ENCODE measurements at regions not wholly inside any gene's neighbourhood (a gene's known extent, or its start where the extent isn't known, plus 50 kb on each side); places are given as distances from the start of the nearest gene placed in this dataset.
A peak's percentile ranks its signal among the peaks of the same experiment; 100 is the strongest.

DNA sequence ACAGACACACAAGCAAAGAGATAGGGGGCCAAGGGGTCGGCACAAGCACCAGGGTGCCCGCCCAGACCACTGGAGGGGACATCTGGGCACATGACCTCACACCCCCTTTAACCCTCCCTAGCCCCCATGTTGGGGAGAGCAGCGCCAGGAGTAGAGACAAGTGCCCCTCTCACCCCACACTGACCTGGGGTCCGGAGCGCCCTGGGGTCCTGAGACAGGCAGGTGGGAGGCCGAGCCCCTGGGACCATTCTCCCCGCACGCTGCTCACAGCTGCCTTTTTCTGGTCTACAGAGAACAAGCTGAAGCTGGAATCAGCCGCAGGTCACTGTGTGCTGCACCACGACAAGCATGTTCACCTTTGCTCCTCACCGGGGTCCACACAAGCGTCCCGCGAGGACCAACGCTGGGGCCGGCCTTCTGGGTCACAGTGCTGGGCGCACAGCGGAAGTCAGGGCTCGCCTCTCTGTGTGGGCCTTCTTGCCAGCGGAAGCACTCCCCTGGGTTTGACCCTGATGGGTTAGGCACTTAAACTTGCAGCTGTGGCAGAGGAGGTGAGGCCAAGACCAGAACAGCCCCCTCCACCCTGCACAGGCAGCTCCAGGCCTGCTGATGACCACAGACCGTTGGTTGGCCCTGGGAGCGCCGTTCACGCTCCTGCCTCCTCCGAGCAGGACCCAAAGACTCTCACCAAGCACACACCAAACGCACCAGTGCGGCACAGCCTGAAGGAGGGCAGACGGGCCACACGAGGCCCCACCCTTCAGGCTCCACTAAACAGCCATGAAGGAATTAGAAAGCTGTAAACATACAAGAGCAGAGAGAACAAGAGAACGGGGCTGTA, 275.3 kb downstream of the EIPR1 start:
- no peak for DNase-seq
- in situ Hi-C loops (cut with MboI; ENCODE audit: low pct_unique_long_range_greater_than_20kb, low sequenced_read_pairs), result no loop called here

DNA sequence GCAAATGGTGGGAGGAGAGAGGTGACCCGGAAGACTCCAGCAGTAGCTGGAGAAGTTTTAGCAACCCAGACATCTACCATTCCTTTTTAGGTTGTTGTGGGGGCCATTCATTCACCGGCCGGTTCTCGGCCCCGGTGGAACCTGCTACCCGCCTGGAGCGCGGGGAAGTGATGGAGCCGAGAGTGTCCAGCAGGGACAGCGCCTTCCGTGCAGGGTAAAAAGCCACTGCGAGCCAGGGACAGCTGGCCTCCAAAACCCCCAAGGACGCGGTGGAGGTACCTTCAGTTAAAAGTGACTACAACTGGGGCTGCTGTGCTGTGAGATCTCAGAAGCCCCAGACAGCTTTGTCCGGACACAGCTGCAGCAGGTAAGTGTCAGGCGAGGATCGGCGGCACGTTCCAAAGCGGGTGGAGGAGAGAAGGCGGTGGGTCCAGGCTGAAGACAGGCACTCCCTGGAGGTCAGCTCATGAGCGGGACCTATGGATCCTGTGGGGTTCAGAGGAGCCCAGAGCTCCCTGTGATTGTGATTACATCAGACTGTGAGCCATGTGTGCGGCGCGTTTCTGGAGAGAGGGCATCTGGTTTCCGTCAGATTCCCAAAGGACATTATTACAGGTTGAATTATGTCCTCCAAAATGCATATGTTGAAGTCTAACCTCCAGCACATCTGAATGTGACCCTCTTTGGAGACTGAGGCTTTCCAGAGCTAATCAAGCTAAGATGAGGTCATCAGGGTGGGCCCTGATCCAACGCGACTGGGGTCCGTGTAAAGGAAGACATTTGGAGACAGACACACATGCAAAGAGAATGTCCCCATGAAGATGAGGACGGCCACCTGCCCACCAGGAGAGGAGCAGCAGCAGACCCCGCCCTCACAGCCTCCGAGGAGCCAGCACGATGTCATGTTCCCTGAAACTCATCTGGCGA, 276.3 kb downstream of the EIPR1 start:
- DNase-seq, result no peak
- in situ Hi-C loops (cut with MboI; ENCODE audit: low pct_unique_long_range_greater_than_20kb, low sequenced_read_pairs), result no loop called here

DNA sequence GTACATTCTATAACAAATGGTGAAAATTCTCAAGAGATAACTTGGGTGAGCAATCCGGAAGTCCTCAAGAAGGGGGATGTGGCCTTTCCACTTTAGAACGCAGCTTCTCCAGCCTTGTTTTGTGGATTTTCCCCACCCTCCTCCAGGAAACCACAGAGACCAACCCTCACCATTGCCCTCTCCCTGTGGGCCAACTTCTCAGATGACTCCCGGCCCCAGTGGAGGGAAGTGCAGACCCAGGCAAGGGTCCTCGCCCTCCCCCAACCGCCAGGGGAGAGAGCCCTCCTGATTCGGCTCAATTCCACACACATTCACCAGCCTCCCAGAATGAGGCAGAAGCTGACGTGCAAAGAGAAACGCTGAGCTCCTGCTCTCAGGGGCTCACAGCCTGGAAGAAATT, 277.2 kb downstream of the EIPR1 start:
- DNase-seq, result peak; percentile 16
- in situ Hi-C loops (cut with MboI; ENCODE audit: low pct_unique_long_range_greater_than_20kb, low sequenced_read_pairs), result no loop called here

GRCh38 chr2:3099860-3100234, 277.8 kb downstream of the EIPR1 start:
- DNase-seq, result no peak
- in situ Hi-C loops (cut with MboI; ENCODE audit: low pct_unique_long_range_greater_than_20kb, low sequenced_read_pairs), result no loop called here

DNA sequence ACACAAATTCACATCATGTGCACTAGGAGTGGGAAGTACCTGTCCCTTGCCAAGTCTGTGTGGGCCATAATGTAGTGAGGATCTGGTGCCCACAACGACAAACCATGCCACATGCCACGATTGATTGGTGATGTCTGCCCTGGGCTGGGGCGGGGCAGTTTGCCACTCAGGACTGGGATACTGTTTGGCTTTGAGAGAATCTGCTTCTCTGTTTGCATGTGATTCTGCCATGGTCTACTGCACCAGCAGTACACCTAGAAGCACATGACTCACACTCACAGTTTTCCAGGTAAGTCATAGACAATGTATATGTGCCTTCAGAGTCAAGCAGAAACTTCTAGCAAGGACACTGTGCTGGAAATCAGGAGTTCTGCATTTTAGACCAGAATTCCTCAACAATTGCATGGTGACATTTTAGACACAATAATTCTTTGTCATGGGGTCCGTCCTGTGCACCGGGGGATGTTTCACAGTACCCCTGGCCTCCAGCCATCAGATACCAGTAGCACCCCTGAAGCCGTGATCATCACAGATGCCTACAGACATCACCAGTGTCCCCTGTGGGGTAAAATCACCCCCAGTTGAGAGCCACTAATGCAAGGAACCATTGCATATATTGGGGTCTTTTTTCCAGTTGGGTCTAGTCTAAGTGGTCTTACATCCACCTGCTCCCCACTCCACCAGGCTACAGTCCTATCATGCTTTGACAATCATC, 278.3 kb downstream of the EIPR1 start:
- in situ Hi-C loops (cut with MboI; ENCODE audit: low pct_unique_long_range_greater_than_20kb, low sequenced_read_pairs), result no loop called here
- no peak for DNase-seq

- DNase-seq, result no peak
- in situ Hi-C loops (cut with MboI; ENCODE audit: low pct_unique_long_range_greater_than_20kb, low sequenced_read_pairs), result no loop called here
These were observed 279.4 kb downstream of the EIPR1 start for GRCh38 chr2:3098231-3098630.

DNA sequence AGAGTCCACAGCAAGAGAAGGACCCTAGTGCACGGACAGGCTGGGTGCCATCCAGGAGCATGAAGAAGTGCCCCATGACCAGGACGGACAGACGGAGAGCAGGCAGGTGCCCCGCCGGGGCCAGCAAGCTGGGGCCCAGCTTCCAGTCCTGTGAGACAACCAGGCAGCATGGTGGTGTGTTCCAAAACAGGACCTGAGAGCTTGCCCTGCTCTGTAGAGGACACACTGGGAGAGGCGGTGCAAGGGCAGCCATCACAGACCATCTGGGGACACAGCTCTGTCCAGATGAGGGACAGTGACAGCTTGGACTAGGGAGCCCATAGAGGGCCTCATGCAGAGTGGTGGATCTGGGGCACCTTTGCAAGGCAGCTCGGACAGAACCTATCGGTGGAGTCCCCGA, 279.8 kb downstream of the EIPR1 start:
- in situ Hi-C loops (cut with MboI; ENCODE audit: low pct_unique_long_range_greater_than_20kb, low sequenced_read_pairs), result no loop called here
- no peak for DNase-seq

- in situ Hi-C loops (cut with MboI; ENCODE audit: low pct_unique_long_range_greater_than_20kb, low sequenced_read_pairs), result no loop called here
These were observed 282.3 kb downstream of the EIPR1 start for GRCh38 chr2:3094999-3095958.

GRCh38 chr2:3094318-3094717, 283.3 kb downstream of the EIPR1 start:
- in situ Hi-C loops (cut with MboI; ENCODE audit: low pct_unique_long_range_greater_than_20kb, low sequenced_read_pairs), result no loop called here
- DNase-seq, result no peak

More at GRCh38 chr2:3094999-3095958, 282.3 kb downstream of the EIPR1 start:
- no peak for DNase-seq

DNA sequence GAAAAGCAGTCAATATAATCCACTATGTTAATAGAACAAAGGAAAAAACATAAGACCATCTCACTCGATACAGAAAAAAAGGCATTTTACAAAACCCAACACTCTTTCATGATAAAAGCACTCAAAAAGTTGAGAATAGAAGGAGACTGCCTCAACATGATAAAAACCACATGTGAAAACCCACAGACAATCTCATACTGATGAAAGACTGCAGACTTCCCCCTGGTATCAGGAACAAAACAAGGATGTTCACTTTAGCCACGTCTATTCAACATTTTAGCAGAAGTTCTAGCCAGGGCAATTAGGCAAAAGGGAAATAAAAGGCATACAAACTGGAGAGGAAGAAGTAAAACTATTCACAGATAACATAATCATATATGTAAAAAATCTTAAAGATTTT, 285.9 kb downstream of the EIPR1 start:
- DNase-seq, result peak; percentile 2
- in situ Hi-C loops (cut with MboI; ENCODE audit: low pct_unique_long_range_greater_than_20kb, low sequenced_read_pairs), result no loop called here

DNA sequence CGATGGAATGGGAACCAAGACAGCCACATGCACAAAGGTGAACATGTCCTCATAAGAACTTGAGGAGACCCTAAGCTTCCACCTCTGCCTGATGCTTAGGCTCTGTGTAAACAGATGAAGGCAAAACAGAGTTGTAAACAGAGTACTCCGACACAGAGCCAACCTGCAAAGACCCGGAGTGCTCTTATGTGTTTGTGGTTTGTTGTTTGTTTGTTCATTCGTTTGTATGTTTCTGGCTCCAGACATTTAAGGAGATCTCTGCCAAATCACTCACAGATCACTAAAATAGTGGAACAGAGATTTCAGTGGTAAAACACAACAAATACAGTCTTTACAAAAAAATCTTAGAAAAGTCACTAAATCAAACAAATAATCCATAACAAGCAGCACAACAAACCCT, 294.9 kb downstream of the EIPR1 start:
- no peak for DNase-seq
- in situ Hi-C loops (cut with MboI; ENCODE audit: low pct_unique_long_range_greater_than_20kb, low sequenced_read_pairs), result no loop called here

DNA sequence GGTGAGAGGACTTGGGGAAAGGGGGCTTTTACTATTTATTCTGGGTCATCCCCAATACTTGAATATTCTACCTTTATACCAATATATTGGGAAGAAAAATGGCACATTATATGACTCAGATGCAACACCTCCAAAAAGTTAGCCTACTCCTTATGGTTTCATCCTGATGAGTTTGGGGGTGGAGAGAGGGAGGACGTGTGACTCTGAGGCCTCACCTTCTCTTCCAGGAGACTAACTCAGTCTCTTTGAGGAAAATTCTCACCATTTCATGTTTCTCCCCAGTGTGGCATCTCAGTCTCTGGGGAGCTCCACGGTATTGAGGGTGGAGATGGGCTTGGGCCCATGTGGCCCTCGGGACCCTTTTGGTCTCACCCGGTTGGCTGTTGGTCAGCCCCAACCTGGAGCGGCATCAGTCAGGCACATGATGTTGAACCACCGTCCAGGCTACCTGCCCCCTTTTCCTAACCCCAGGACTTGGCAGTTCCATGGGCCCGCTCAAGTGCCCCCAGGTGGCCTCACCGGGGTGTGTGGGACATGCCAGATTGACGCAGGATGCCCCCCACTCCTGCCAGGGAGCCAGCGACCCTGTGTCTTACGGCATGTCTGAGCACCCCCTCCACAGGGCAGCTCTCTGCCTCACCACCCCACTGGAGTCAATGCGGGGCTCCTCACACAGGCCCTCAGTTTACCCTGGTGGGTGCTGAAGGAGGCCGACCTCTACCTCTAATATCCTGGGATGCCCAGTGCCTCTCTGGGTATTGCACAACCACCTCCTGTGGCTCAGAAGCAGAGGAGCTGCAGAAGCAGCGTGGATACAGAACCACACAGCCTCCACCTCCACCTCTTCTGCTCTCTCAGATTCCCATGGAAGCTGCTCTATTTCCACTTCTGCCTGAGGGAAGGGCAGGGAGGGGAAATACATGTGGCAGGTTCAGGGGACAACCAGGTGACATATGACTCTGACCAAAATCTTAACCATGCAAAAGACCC, 297.4 kb downstream of the EIPR1 start:
- in situ Hi-C loops (cut with MboI; ENCODE audit: low pct_unique_long_range_greater_than_20kb, low sequenced_read_pairs), result no loop called here
- no peak for DNase-seq

DNA sequence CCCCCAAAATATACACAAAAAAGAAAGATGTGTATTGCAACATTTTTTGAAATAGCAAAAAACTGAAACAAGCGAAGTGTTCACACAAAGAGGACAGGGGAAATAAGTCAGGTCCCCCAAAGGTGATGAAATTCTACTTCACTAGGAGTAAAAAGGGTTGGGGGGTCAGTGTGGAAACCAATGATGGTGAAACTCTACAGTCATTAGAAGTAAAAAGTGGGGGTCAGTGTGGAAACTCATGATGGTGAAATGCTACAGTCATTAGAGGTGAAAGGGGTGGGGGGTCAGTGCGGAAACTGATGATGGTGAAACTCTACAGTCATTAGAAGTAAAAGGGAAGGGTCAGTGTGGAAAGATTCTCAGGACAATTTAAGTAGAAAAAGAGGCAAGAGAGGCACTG, 298.2 kb downstream of the EIPR1 start:
- no peak for DNase-seq
- in situ Hi-C loops (cut with MboI; ENCODE audit: low pct_unique_long_range_greater_than_20kb, low sequenced_read_pairs), result no loop called here

DNA sequence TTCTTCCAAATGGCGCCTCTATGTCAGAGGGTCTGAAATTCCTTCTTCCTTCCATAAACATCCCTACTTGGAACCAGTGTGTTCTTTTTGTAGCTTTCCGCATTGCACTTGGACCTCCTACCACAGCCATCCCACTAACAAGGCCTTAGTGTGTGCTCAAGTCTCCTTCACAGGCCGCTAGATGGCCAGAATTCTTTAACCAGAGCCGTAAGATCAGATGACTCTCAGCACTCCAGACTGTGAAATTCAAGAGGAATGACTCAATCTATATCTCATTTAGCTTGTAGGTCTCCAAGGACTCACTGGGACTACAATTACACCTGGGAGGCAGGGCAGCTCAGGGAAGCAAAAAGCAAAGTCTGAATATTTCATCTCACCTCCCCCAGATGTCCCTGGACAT, 298.9 kb downstream of the EIPR1 start:
- no peak for DNase-seq
- in situ Hi-C loops (cut with MboI; ENCODE audit: low pct_unique_long_range_greater_than_20kb, low sequenced_read_pairs), result no loop called here

DNA sequence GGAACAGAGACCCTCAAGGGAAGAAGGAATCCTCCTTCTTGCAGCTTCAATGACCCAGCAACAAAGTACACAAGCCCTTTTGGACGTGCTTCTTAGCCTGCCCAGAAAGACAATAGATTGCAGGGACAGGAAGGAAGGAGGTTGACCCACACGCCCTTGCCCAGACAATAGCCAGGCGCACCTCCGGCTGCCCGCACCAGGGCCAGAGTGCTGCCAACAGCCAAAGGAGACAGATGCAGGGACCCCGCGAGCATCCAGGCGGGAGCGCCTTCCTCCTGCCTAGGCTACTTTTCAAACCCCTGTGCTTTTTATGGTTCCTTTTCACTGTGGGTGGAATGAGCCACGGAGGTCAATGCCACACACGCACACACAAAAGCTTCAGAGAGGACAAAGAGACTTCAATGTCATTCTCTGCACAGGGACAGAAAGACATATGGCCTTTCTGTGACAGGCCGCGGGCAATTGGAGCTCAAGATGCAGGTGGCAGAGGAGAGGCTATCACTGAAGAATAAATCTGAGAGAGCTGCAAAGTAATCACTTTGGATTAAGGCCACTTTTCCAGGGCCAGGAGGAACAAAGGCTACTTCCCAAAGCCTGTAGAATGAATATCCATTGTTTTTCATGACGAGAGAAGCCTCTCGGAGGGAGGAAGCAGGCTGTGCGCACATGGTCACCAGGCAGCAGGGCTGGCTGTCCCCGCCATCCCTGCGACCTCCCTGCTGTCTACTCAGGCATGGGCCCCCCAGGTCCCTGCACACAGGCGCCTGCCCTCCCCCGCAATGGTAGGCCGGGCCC, 300.6 kb downstream of the EIPR1 start:
- in situ Hi-C loops (cut with MboI; ENCODE audit: low pct_unique_long_range_greater_than_20kb, low sequenced_read_pairs), result no loop called here
- DNase-seq, result no peak

DNA sequence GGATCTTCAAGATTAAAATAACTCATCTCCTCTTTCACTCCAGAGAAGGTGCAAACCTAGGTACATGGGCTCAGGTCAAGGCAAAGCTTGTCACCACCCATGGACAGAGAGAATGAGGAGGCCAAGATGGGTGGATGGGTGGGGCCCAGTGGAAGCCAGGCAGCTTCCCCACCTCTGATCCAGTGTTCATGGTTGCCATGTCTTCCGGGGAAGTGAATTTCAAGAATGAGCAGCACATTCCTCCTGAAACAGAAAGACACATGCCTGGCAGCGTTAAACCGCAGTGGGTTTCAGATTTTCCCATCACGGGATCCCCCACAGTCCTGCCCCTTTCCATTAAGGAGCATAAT, 301.7 kb downstream of the EIPR1 start:
- in situ Hi-C loops (cut with MboI; ENCODE audit: low pct_unique_long_range_greater_than_20kb, low sequenced_read_pairs), result no loop called here
- no peak for DNase-seq
